ENCODE measurements at regions not wholly inside any gene's neighbourhood (a gene's known extent, or its start where the extent isn't known, plus 50 kb on each side); places are given as distances from the start of the nearest gene placed in this dataset.

- DNase-seq (ENCODE audit: extremely low read depth, low read depth), result no peak
- no peak for TF ChIP-seq CTCF (IDR thresholded peaks at IDR 0.05; ENCODE audit: low read depth, low read length)
These were observed 284.1 kb downstream of the MYCN start for GRCh38 chr2:16224298-16225045.

GRCh38 chr2:16223841-16224177, 283.5 kb downstream of the MYCN start:
- DNase-seq (ENCODE audit: extremely low read depth, low read depth), result no peak
- TF ChIP-seq CTCF (IDR thresholded peaks at IDR 0.05; ENCODE audit: low read depth, low read length), result no peak

GRCh38 chr2:16223161-16223840, 283.0 kb downstream of the MYCN start:
- no peak for TF ChIP-seq CTCF (IDR thresholded peaks at IDR 0.05; ENCODE audit: low read depth, low read length)
- no peak for DNase-seq (ENCODE audit: extremely low read depth, low read depth)

GRCh38 chr2:16222326-16222725, 282.0 kb downstream of the MYCN start:
- no peak for TF ChIP-seq CTCF (IDR thresholded peaks at IDR 0.05; ENCODE audit: low read depth, low read length)
- DNase-seq (ENCODE audit: extremely low read depth, low read depth), result no peak

- DNase-seq (ENCODE audit: extremely low read depth, low read depth), result no peak
- no peak for TF ChIP-seq CTCF (IDR thresholded peaks at IDR 0.05; ENCODE audit: low read depth, low read length)
These were observed 281.2 kb downstream of the MYCN start for GRCh38 chr2:16221461-16222010.

GRCh38 chr2:16219292-16219975, 279.1 kb downstream of the MYCN start:
- no peak for DNase-seq (ENCODE audit: extremely low read depth, low read depth)
- TF ChIP-seq CTCF (IDR thresholded peaks at IDR 0.05; ENCODE audit: low read depth, low read length), result no peak

GRCh38 chr2:16218625-16219024, 278.3 kb downstream of the MYCN start:
- no peak for DNase-seq (ENCODE audit: extremely low read depth, low read depth)
- TF ChIP-seq CTCF (IDR thresholded peaks at IDR 0.05; ENCODE audit: low read depth, low read length), result no peak
